DOHH2 (cell line): ENCODE measurements at regions not wholly inside any gene's neighbourhood (a gene's known extent, or its start where the extent isn't known, plus 50 kb on each side); places are given as distances from the start of the nearest gene placed in this dataset.

Experiments
- CTCF ChIP-seq: fragments of 200-600 bp; sonication (generic); IDR thresholded peaks from one replicate; pipeline ENCODE4 v1.5.1; 2014; ENCODE audit warnings: antibody characterized with exemption, mild to moderate bottlenecking, low read depth, low read length; ENCODE audit not compliant: poor library complexity, severe bottlenecking
- EZH2phosphoT487 ChIP-seq: fragments of 200-600 bp; sonication (generic); IDR thresholded peaks from 2 replicates; pipeline ENCODE4 v1.6.1; 2017; ENCODE audit warnings: borderline replicate concordance, mild to moderate bottlenecking, antibody characterized with exemption, low read length, moderate library complexity, mixed read lengths

GRCh38 chr1:95496773-95497172 lies 262.8 kb downstream of the RWDD3 start:
- no peak for TF ChIP-seq CTCF
- TF ChIP-seq EZH2phosphoT487: no peak
